Astrocyte of the spinal cord (primary cell): ENCODE measurements at regions not wholly inside any gene's neighbourhood (a gene's known extent, or its start where the extent isn't known, plus 50 kb on each side); places are given as distances from the start of the nearest gene placed in this dataset.
"Not testable (repeated sequence)": the region's sequence is repeated elsewhere in the genome, so short reads cannot be mapped to it uniquely, and the experiment has no call there.

Experiments used
- DNase-seq: peaks from one replicate; pipeline ENCODE4 v3.0.0; 2011; ENCODE audit warnings: low read depth, low spot score
- H3K4me3 ChIP-seq: 2 replicates; pipeline ENCODE4 v1.5.1; 2011; ENCODE audit warnings: low read depth, mild to moderate bottlenecking, low read length, moderate library complexity
- CTCF ChIP-seq: IDR thresholded peaks from 2 replicates; pipeline ENCODE4 v1.5.1; 2012; ENCODE audit warnings: low read depth, mild to moderate bottlenecking, low read length, inconsistent platforms
- in situ Hi-C: cut with HindIII; loops from 2 replicates; pipeline ENCODE4 v1.10.0; 2017; ENCODE audit warnings: low sequenced_read_pairs

GRCh38 chr5:154653764-154654485 lies 101.3 kb upstream of the LARP1 start:
- no peak overlapping the region for H3K4me3 ChIP-seq
- TF ChIP-seq CTCF, result no peak
- DNase-seq, result no peak
- in situ Hi-C loops, result no loop called here

- TF ChIP-seq CTCF, result no peak
- in situ Hi-C loops, result no loop called here
These were observed 101.8 kb upstream of the LARP1 start for GRCh38 chr5:154653418-154653763.

GRCh38 chr5:154652746-154653417 lies 102.3 kb upstream of the LARP1 start:
- DNase-seq, result no peak
- no peak overlapping the region for H3K4me3 ChIP-seq
- TF ChIP-seq CTCF, result no peak
- in situ Hi-C loops, result no loop called here

More at GRCh38 chr5:154653418-154653763, 101.8 kb upstream of the LARP1 start:
- DNase-seq, result no peak
- no peak overlapping the region for H3K4me3 ChIP-seq

GRCh38 chr5:154651795-154652194 lies 103.4 kb upstream of the LARP1 start:
- in situ Hi-C loops, result not testable (repeated sequence)

GRCh38 chr5:154648706-154649105 lies 106.5 kb upstream of the LARP1 start:
- H3K4me3 ChIP-seq, result no peak overlapping the region
- TF ChIP-seq CTCF, result no peak
- DNase-seq, result no peak
- in situ Hi-C loops, result no loop called here

More at GRCh38 chr5:154651795-154652194, 103.4 kb upstream of the LARP1 start:
- H3K4me3 ChIP-seq, DNase-seq: not testable (repeated sequence)

- no peak for DNase-seq
- in situ Hi-C loops, result no loop called here
- no peak for TF ChIP-seq CTCF
- H3K4me3 ChIP-seq, result no peak overlapping the region
These were observed 106.9 kb upstream of the LARP1 start for GRCh38 chr5:154648229-154648628.

GRCh38 chr5:154647761-154648145 lies 107.4 kb upstream of the LARP1 start:
- no peak overlapping the region for H3K4me3 ChIP-seq
- TF ChIP-seq CTCF, result no peak
- DNase-seq, result no peak
- in situ Hi-C loops, result no loop called here
